Stimulated activated CD4-positive, alpha-beta T cell treated with anti-CD3 and anti-CD28 coated beads, Interleukin-1b, Interleukin-23, amount 100 ng/mL, for 48 hours (primary cell): ENCODE measurements at regions not wholly inside any gene's neighbourhood (a gene's known extent, or its start where the extent isn't known, plus 50 kb on each side); places are given as distances from the start of the nearest gene placed in this dataset.
"Not testable (repeated sequence)": the region's sequence is repeated elsewhere in the genome, so short reads cannot be mapped to it uniquely, and the experiment has no call there.

ENCODE experiments used
- DNase-seq: peaks from one replicate; pipeline ENCODE4 v3.0.0-alpha.2; 2020

GRCh38 chr22:48425091-48425506 lies 1402.6 kb downstream of the BRD1 start:
- DNase-seq: no peak

GRCh38 chr22:48424661-48425060 lies 1403.0 kb downstream of the BRD1 start:
- DNase-seq: no peak

GRCh38 chr22:48424201-48424627 lies 1403.5 kb downstream of the BRD1 start:
- no peak for DNase-seq

- DNase-seq: no peak
Observed at GRCh38 chr22:48423481-48423911, 1404.2 kb downstream of the BRD1 start.

GRCh38 chr22:48422900-48423480 lies 1404.7 kb downstream of the BRD1 start:
- no peak for DNase-seq

GRCh38 chr22:48418831-48419230 lies 1408.8 kb downstream of the BRD1 start:
- no peak for DNase-seq

GRCh38 chr22:48417225-48418070 lies 1410.2 kb downstream of the BRD1 start:
- DNase-seq: no peak

- no peak for DNase-seq
Observed at GRCh38 chr22:48416396-48417224, 1411.1 kb downstream of the BRD1 start.

- no peak for DNase-seq
Observed at GRCh38 chr22:48415520-48415919, 1412.2 kb downstream of the BRD1 start.

GRCh38 chr22:48414651-48415050 lies 1413.0 kb downstream of the BRD1 start:
- no peak for DNase-seq

- DNase-seq: not testable (repeated sequence)
Observed at GRCh38 chr22:48412931-48413330, 1414.7 kb downstream of the BRD1 start.

GRCh38 chr22:48410536-48410935 lies 1417.1 kb downstream of the BRD1 start:
- DNase-seq: no peak

GRCh38 chr22:48407256-48407955 lies 1420.3 kb downstream of the BRD1 start:
- no peak for DNase-seq

- DNase-seq: no peak
Observed at GRCh38 chr22:48406161-48406560, 1421.5 kb downstream of the BRD1 start.

- no peak for DNase-seq
Observed at GRCh38 chr22:48405741-48406140, 1421.9 kb downstream of the BRD1 start.

GRCh38 chr22:48404801-48405447 lies 1422.7 kb downstream of the BRD1 start:
- DNase-seq: no peak

- no peak for DNase-seq
Observed at GRCh38 chr22:48403521-48404403, 1423.9 kb downstream of the BRD1 start.

GRCh38 chr22:48402591-48403031 lies 1425.1 kb downstream of the BRD1 start:
- DNase-seq: no peak

GRCh38 chr22:48401523-48401922 lies 1426.2 kb downstream of the BRD1 start:
- DNase-seq: not testable (repeated sequence)

- no peak for DNase-seq
Observed at GRCh38 chr22:48398181-48398905, 1429.3 kb downstream of the BRD1 start.
